Activated naive CD4-positive, alpha-beta T cell treated with anti-CD3 and anti-CD28 coated beads for 36 hours (primary cell): ENCODE measurements at regions not wholly inside any gene's neighbourhood (a gene's known extent, or its start where the extent isn't known, plus 50 kb on each side); places are given as distances from the start of the nearest gene placed in this dataset.
"Not testable (repeated sequence)": the region's sequence is repeated elsewhere in the genome, so short reads cannot be mapped to it uniquely, and the experiment has no call there.

Source experiments
- CTCF ChIA-PET: fragments of 350-600 bp; sonication (Branson Sonifier 250); formaldehyde crosslinking; loops from one replicate; lab custom pipeline; 2021; ENCODE audit warnings: antibody characterized with exemption; lab: Charles Lee
- DNase-seq: peaks from one replicate; pipeline ENCODE4 v3.0.0-alpha.2; 2020
- H3K27ac Mint-ChIP-seq: one replicate; pipeline ENCODE4 v1.8.0; 2021; ENCODE audit warnings: mild to moderate bottlenecking, mixed read lengths
- H3K27me3 Mint-ChIP-seq: one replicate; pipeline ENCODE4 v1.8.0; 2021; ENCODE audit warnings: low read depth, mixed read lengths
- H3K36me3 Mint-ChIP-seq: one replicate; pipeline ENCODE4 v1.8.0; 2021; ENCODE audit warnings: low read depth, mixed read lengths
- H3K4me1 Mint-ChIP-seq: one replicate; pipeline ENCODE4 v1.8.0; 2021; ENCODE audit warnings: low read depth, mixed read lengths
- H3K4me3 Mint-ChIP-seq: one replicate; pipeline ENCODE4 v1.8.0; 2021; ENCODE audit warnings: mild to moderate bottlenecking, moderate library complexity, mixed read lengths
- H3K9me3 Mint-ChIP-seq: one replicate; pipeline ENCODE4 v1.8.0; 2021; ENCODE audit warnings: mixed read lengths
- intact Hi-C: fragments of 100-400 bp; cut with micrococcal nuclease; formaldehyde crosslinking; loops from one replicate; pipeline ENCODE4 v1.15.1; 2023

DNA sequence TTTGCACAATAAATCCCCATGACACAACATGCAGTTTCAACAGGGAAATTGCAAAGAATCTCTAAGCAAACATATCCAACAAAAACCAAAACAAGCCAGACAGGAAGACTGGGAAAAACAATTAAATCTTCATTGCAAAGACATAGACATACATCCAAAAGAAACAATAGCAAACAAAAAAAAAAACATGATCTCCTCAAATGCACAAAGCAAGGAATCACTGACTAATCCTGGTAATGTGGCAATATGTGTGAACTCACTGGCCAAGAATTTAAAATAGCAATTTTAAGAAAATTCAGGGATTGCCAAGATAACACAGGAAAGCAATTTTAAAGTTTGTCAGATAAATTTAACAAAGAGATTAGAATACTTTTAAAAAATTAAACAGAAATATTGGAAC, 520.1 kb upstream of the SMC2 start:
- intact Hi-C loops, result no loop called here
- no peak overlapping the region for H3K27ac Mint-ChIP-seq
- H3K4me1 Mint-ChIP-seq, result no peaks in the 10 kb centered on the region
- no peak overlapping the region for H3K4me3 Mint-ChIP-seq
- DNase-seq, result no peak
- peaks cover 14% of the 10 kb centered on the region for H3K9me3 Mint-ChIP-seq
- no peaks in the 10 kb centered on the region for H3K27me3 Mint-ChIP-seq
- H3K36me3 Mint-ChIP-seq, result no peaks in the 10 kb centered on the region
- CTCF ChIA-PET, result no interaction called here

- CTCF ChIA-PET, result no interaction called here
- H3K36me3 Mint-ChIP-seq, result no peaks in the 10 kb centered on the region
These were observed 507.4 kb upstream of the SMC2 start for GRCh38 chr9:103586721-103587120.

GRCh38 chr9:103601287-103601686, 492.8 kb upstream of the SMC2 start:
- DNase-seq, result no peak
- Mint-ChIP-seq H3K36me3 (no peaks in the 10 kb centered on the region), H3K4me3 (no peak overlapping the region), H3K4me1 (no peaks in the 10 kb centered on the region), H3K27me3 (no peaks in the 10 kb centered on the region), H3K9me3 (peaks cover 13% of the 10 kb centered on the region), H3K27ac (no peak overlapping the region)
- CTCF ChIA-PET, result no interaction called here
- intact Hi-C loops, result no loop called here

More at GRCh38 chr9:103586721-103587120, 507.4 kb upstream of the SMC2 start:
- intact Hi-C loops, result no loop called here
- Mint-ChIP-seq H3K27ac (no peak overlapping the region), H3K9me3 (peaks cover 8% of the 10 kb centered on the region), H3K27me3 (no peaks in the 10 kb centered on the region), H3K4me1 (no peaks in the 10 kb centered on the region), H3K4me3 (no peak overlapping the region)
- no peak for DNase-seq

GRCh38 chr9:103611950-103612349, 482.2 kb upstream of the SMC2 start:
- DNase-seq, H3K9me3 Mint-ChIP-seq, H3K4me1 Mint-ChIP-seq, H3K27ac Mint-ChIP-seq, H3K27me3 Mint-ChIP-seq, H3K4me3 Mint-ChIP-seq, H3K36me3 Mint-ChIP-seq, CTCF ChIA-PET, intact Hi-C loops: not testable (repeated sequence)

DNA sequence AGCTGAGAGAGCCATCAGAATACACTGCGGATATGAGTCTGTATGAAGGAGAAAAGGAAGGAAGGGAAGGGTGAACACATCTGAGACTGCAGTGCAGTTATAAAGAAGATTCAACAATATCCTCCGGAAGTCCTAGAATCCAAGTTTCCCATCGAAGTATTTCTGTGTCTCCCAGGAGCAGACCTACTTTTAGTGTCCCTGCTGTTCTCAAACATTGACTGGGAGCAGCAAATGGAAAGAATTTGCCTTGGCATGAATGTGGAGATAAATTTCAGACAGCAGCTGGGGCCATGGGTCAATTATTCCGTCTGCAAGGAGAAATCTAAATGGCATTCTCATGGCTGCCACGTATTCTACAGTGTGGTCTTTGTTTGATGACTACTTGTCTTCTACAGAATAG, 478.1 kb upstream of the SMC2 start:
- H3K9me3 Mint-ChIP-seq, result no peaks in the 10 kb centered on the region
- CTCF ChIA-PET, result no interaction called here

DNA sequence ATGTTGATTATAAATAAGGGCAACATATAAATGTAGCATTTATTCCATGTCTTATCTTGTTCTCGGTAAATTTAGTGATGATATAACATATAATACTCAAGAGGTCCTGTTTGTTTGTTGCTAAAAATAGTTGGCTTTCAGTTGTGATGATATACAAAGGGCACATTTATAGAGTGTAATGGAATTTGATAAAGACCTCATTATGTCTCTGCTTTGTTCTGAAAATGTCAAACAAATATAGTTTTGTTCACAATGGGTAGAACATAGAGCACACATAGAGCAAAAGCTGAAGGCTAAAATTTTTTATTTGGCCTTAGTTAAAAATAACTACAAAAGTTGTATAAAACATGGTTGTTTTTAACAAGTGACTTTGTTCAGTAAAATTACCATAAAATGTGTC, 477.1 kb upstream of the SMC2 start:
- intact Hi-C loops, result no loop called here
- Mint-ChIP-seq H3K4me3 (no peak overlapping the region), H3K36me3 (no peaks in the 10 kb centered on the region), H3K4me1 (no peaks in the 10 kb centered on the region), H3K27ac (no peak overlapping the region), H3K27me3 (no peaks in the 10 kb centered on the region), H3K9me3 (peaks cover 1% of the 10 kb centered on the region)
- no peak for DNase-seq
- CTCF ChIA-PET, result no interaction called here

More for the DNA sequence above, 478.1 kb upstream of the SMC2 start:
- no peak for DNase-seq
- Mint-ChIP-seq H3K36me3 (no peaks in the 10 kb centered on the region), H3K27me3 (no peaks in the 10 kb centered on the region), H3K4me1 (no peaks in the 10 kb centered on the region), H3K4me3 (no peak overlapping the region), H3K27ac (no peak overlapping the region)
- intact Hi-C loops, result no loop called here

DNA sequence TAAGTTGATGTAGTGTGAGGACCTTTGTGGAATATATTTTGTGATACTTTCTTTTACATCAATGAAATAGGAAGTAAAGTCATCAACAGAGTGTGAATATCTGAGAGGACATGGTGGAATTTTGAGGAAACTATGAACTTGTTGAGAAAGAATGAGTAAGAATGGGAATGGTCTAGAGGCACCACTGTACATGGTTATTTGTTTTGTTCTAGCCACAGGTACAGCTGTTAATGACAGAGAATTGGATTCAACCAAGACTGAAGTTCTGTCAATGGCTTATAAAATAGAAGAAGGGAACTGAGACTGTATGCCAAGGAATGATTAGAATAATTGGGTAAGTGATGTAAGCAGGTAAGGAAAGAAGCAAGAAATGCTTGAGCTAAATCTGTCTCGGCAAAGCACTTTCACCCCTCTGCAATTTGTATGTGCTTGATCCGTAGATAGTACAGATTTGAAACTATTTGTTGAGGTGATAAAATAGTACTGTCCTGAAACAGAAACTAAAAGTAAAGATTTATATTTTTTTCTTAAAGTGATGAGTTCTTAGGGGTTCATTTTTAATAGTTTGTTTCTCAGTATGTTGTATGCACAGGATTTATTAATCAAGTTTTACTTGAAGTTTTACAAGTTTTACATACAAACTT, 468.8 kb upstream of the SMC2 start:
- intact Hi-C loops, result no loop called here
- peaks cover 2% of the 10 kb centered on the region for H3K4me1 Mint-ChIP-seq
- no peak for DNase-seq
- CTCF ChIA-PET, result no interaction called here
- H3K27ac Mint-ChIP-seq, result no peak overlapping the region
- no peaks in the 10 kb centered on the region for H3K27me3 Mint-ChIP-seq
- no peak overlapping the region for H3K4me3 Mint-ChIP-seq
- H3K9me3 Mint-ChIP-seq, result peaks cover 3% of the 10 kb centered on the region
- H3K36me3 Mint-ChIP-seq, result no peaks in the 10 kb centered on the region

GRCh38 chr9:103627731-103628130, 466.4 kb upstream of the SMC2 start:
- Mint-ChIP-seq H3K4me3 (no peak overlapping the region), H3K36me3 (no peaks in the 10 kb centered on the region), H3K9me3 (peaks cover 2% of the 10 kb centered on the region), H3K4me1 (peaks cover 2% of the 10 kb centered on the region), H3K27me3 (no peaks in the 10 kb centered on the region), H3K27ac (no peak overlapping the region)
- no peak for DNase-seq
- intact Hi-C loops, result no loop called here
- CTCF ChIA-PET, result interaction anchor here (0.6 kb wide), 1 partner anchor 81 kb away, joined by 3 read pairs; no protein-coding TSS in a partner anchor

DNA sequence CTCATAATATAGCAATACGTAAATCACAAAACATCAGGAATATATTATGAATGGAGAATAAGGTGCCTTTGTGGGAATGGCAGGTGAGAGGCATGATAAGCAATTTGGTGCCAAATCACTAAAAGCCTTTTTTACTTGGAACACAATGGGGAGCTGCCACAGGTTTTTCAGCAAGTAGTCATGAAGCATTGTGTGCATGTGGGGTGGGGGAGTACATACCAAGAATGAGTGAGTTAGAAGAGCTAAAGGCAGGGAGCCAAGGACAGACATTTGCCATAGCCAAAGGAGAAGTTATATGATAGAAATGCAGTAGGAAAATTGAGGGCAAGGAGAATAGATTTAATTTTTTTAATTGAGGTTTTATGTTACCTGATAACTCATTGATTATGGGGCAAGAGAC, 445.0 kb upstream of the SMC2 start:
- no peak for DNase-seq
- H3K27ac Mint-ChIP-seq, result no peak overlapping the region
- no peak overlapping the region for H3K4me3 Mint-ChIP-seq
- no peaks in the 10 kb centered on the region for H3K36me3 Mint-ChIP-seq
- no peaks in the 10 kb centered on the region for H3K4me1 Mint-ChIP-seq
- H3K27me3 Mint-ChIP-seq, result no peaks in the 10 kb centered on the region
- CTCF ChIA-PET, result interaction anchor here (0.6 kb wide), 1 partner anchor 14 kb away, joined by 3 read pairs; no protein-coding TSS in a partner anchor
- intact Hi-C loops, result no loop called here
- no peaks in the 10 kb centered on the region for H3K9me3 Mint-ChIP-seq

- no peaks in the 10 kb centered on the region for H3K4me1 Mint-ChIP-seq
- H3K9me3 Mint-ChIP-seq, result peaks cover 6% of the 10 kb centered on the region
- CTCF ChIA-PET, result no interaction called here
- no peak overlapping the region for H3K27ac Mint-ChIP-seq
- H3K4me3 Mint-ChIP-seq, result no peak overlapping the region
- H3K27me3 Mint-ChIP-seq, result no peaks in the 10 kb centered on the region
- DNase-seq, result no peak
- no peaks in the 10 kb centered on the region for H3K36me3 Mint-ChIP-seq
- intact Hi-C loops, result no loop called here
These were observed 436.0 kb upstream of the SMC2 start for GRCh38 chr9:103658156-103658555.

DNA sequence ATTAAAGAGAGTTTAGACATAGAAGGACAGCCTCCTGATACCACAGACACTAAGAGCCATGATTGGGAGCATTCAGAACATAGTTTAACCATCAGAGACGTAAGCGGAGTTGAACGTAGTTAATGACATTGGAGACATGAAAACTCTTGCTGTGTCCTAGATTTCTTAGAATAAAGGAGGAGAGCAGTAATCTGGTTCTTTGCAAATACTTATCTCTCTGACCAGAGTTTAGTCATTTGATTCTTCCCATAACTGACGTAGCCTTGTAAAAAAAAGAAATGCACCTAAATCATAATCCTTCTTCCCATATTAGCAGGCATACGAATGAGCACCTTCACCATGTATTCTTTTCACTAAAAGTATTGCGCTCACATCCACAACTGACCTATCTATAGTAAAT, 433.3 kb upstream of the SMC2 start:
- Mint-ChIP-seq H3K27ac (no peak overlapping the region), H3K27me3 (no peaks in the 10 kb centered on the region), H3K4me1 (no peaks in the 10 kb centered on the region), H3K9me3 (peaks cover 6% of the 10 kb centered on the region), H3K4me3 (no peak overlapping the region), H3K36me3 (no peaks in the 10 kb centered on the region)
- intact Hi-C loops, result no loop called here
- CTCF ChIA-PET, result no interaction called here
- DNase-seq, result no peak

- CTCF ChIA-PET, result no interaction called here
- no peak for DNase-seq
- Mint-ChIP-seq H3K4me1 (no peaks in the 10 kb centered on the region), H3K36me3 (no peaks in the 10 kb centered on the region), H3K27ac (no peak overlapping the region), H3K4me3 (no peak overlapping the region), H3K9me3 (peaks cover 6% of the 10 kb centered on the region), H3K27me3 (no peaks in the 10 kb centered on the region)
- intact Hi-C loops, result no loop called here
These were observed 432.4 kb upstream of the SMC2 start for GRCh38 chr9:103661663-103662062.

DNA sequence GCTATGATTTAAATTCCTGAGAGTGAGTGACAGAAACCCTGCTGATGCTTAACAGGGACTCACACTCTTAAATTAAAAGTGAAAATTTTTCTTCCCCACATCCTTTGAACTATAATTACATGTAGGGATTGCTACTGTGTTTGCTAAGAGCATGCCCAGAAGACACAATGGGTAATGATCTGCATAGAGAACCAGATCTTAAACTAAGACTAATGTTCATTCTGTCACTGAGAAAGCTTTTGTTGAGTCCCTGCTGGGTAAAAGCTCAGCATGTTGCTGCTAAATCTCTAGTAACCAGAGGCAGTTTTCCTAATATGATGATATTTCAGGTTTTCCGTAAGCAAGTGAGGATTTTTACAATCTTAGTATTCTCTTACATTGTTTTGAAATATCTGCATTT, 424.8 kb upstream of the SMC2 start:
- Mint-ChIP-seq H3K36me3 (no peaks in the 10 kb centered on the region), H3K9me3 (peaks cover 2% of the 10 kb centered on the region), H3K4me3 (no peak overlapping the region), H3K27me3 (no peaks in the 10 kb centered on the region), H3K4me1 (no peaks in the 10 kb centered on the region), H3K27ac (no peak overlapping the region)
- CTCF ChIA-PET, result no interaction called here
- DNase-seq, result no peak
- intact Hi-C loops, result no loop called here
